ENCODE measurements at regions not wholly inside any gene's neighbourhood (a gene's known extent, or its start where the extent isn't known, plus 50 kb on each side); places are given as distances from the start of the nearest gene placed in this dataset.

GRCh38 chr1:55448261-55448660 is 233.1 kb upstream of the USP24 start:
- intact Hi-C loops (cut with DNase I; ENCODE audit: low total_unique reads): no loop called here
- no peak for DNase-seq (ENCODE audit: low spot score in 2 of 2)
- no peak for TF ChIP-seq POLR2A (IDR thresholded peaks at IDR 0.05)
- no peak for TF ChIP-seq CTCF (IDR thresholded peaks at IDR 0.05)
- no peak overlapping the region for H3K4me3 ChIP-seq (ENCODE audit: low read depth, poor library complexity, severe bottlenecking)

- intact Hi-C loops (cut with DNase I; ENCODE audit: low total_unique reads): no loop called here
- no peak overlapping the region for H3K4me3 ChIP-seq (ENCODE audit: low read depth, poor library complexity, severe bottlenecking)
- TF ChIP-seq CTCF (IDR thresholded peaks at IDR 0.05): no peak
- WGBS, 2 donors: 42 to 78% methylated on average over 2 of the region's 2 CpGs
- DNase-seq (ENCODE audit: low spot score in 2 of 2): no peak
These were observed 232.3 kb upstream of the USP24 start for GRCh38 chr1:55447488-55447887.

- intact Hi-C loops (cut with DNase I; ENCODE audit: low total_unique reads): no loop called here
- no peak overlapping the region for H3K4me3 ChIP-seq (ENCODE audit: low read depth, poor library complexity, severe bottlenecking)
- TF ChIP-seq CTCF (IDR thresholded peaks at IDR 0.05): no peak
- TF ChIP-seq POLR2A (IDR thresholded peaks at IDR 0.05): no peak
- DNase-seq (ENCODE audit: low spot score in 2 of 2): no peak
- WGBS, 2 donors: 70 to 81% methylated on average over 2 of the region's 2 CpGs
These were observed 231.2 kb upstream of the USP24 start for GRCh38 chr1:55446351-55446750.

GRCh38 chr1:55445416-55445815 is 230.3 kb upstream of the USP24 start:
- 84 to 89% methylated on average over 2 of the region's 2 CpGs for WGBS, 2 donors

GRCh38 chr1:55444667-55445066 is 229.5 kb upstream of the USP24 start:
- DNase-seq (ENCODE audit: low spot score in 2 of 2): no peak
- intact Hi-C loops (cut with DNase I; ENCODE audit: low total_unique reads): no loop called here
- no peak overlapping the region for H3K4me3 ChIP-seq (ENCODE audit: low read depth, poor library complexity, severe bottlenecking)
- no peak for TF ChIP-seq CTCF (IDR thresholded peaks at IDR 0.05)
- TF ChIP-seq POLR2A (IDR thresholded peaks at IDR 0.05): no peak
- 77 to 86% methylated on average over 1 of the region's 1 CpG for WGBS, 2 donors

More at GRCh38 chr1:55445416-55445815, 230.3 kb upstream of the USP24 start:
- H3K4me3 ChIP-seq (ENCODE audit: low read depth, poor library complexity, severe bottlenecking): no peak overlapping the region
- no peak for TF ChIP-seq POLR2A (IDR thresholded peaks at IDR 0.05)
- TF ChIP-seq CTCF (IDR thresholded peaks at IDR 0.05): no peak
- intact Hi-C loops (cut with DNase I; ENCODE audit: low total_unique reads): no loop called here
- DNase-seq (ENCODE audit: low spot score in 2 of 2): no peak

GRCh38 chr1:55443175-55443915 is 228.2 kb upstream of the USP24 start:
- no peak for TF ChIP-seq CTCF (IDR thresholded peaks at IDR 0.05)
- no peak for TF ChIP-seq POLR2A (IDR thresholded peaks at IDR 0.05)
- no peak overlapping the region for H3K4me3 ChIP-seq (ENCODE audit: low read depth, poor library complexity, severe bottlenecking)
- peak; percentile 93 to 97 for DNase-seq (ENCODE audit: low spot score in 2 of 2)
- intact Hi-C loops (cut with DNase I; ENCODE audit: low total_unique reads): no loop called here
- WGBS, 2 donors: 39 to 61% methylated on average over 7 of the region's 7 CpGs

Measured in lower leg skin (tissue), 4 donors.